Myocyte (in vitro differentiated cells): ENCODE measurements at regions not wholly inside any gene's neighbourhood (a gene's known extent, or its start where the extent isn't known, plus 50 kb on each side); places are given as distances from the start of the nearest gene placed in this dataset.

ENCODE experiments used
- DNase-seq: peaks from one replicate; pipeline ENCODE4 v3.0.0-alpha.2; 2012; ENCODE audit warnings: low read depth

- DNase-seq = no peak
These were observed 453.9 kb downstream of the WDR72 start for GRCh38 chr15:53305554-53305953.

GRCh38 chr15:53305101-53305500, 454.4 kb downstream of the WDR72 start:
- DNase-seq = no peak

- no peak for DNase-seq
These were observed 461.6 kb downstream of the WDR72 start for GRCh38 chr15:53297828-53298227.

- DNase-seq = no peak
These were observed 462.9 kb downstream of the WDR72 start for GRCh38 chr15:53296603-53297002.

GRCh38 chr15:53295574-53295973, 463.9 kb downstream of the WDR72 start:
- no peak for DNase-seq

- DNase-seq = no peak
These were observed 470.9 kb downstream of the WDR72 start for GRCh38 chr15:53288542-53288941.

GRCh38 chr15:53274630-53275029, 484.5 kb upstream of the ONECUT1 start:
- no peak for DNase-seq

GRCh38 chr15:53272116-53272515, 482.0 kb upstream of the ONECUT1 start:
- DNase-seq = no peak

- no peak for DNase-seq
These were observed 476.0 kb upstream of the ONECUT1 start for GRCh38 chr15:53266176-53266575.

GRCh38 chr15:53260647-53261046, 470.5 kb upstream of the ONECUT1 start:
- DNase-seq = no peak

- no peak for DNase-seq
These were observed 466.3 kb upstream of the ONECUT1 start for GRCh38 chr15:53256457-53256856.

GRCh38 chr15:53256043-53256442, 465.9 kb upstream of the ONECUT1 start:
- no peak for DNase-seq

- no peak for DNase-seq
These were observed 461.9 kb upstream of the ONECUT1 start for GRCh38 chr15:53251996-53252395.

- no peak for DNase-seq
These were observed 461.4 kb upstream of the ONECUT1 start for GRCh38 chr15:53251523-53251922.

GRCh38 chr15:53247041-53247708, 457.0 kb upstream of the ONECUT1 start:
- no peak for DNase-seq

GRCh38 chr15:53246404-53246803, 456.3 kb upstream of the ONECUT1 start:
- no peak for DNase-seq

- DNase-seq = no peak
These were observed 443.7 kb upstream of the ONECUT1 start for GRCh38 chr15:53233801-53234200.

GRCh38 chr15:53230473-53230872, 440.3 kb upstream of the ONECUT1 start:
- DNase-seq = no peak

GRCh38 chr15:53226559-53226958, 436.4 kb upstream of the ONECUT1 start:
- DNase-seq = no peak

GRCh38 chr15:53225781-53226180, 435.6 kb upstream of the ONECUT1 start:
- DNase-seq = no peak

- no peak for DNase-seq
These were observed 434.2 kb upstream of the ONECUT1 start for GRCh38 chr15:53224371-53224770.

- no peak for DNase-seq
These were observed 433.7 kb upstream of the ONECUT1 start for GRCh38 chr15:53223815-53224214.

- DNase-seq = no peak
These were observed 428.8 kb upstream of the ONECUT1 start for GRCh38 chr15:53218666-53219580.
